Muscle layer of duodenum (tissue), 2 donors: ENCODE measurements at regions not wholly inside any gene's neighbourhood (a gene's known extent, or its start where the extent isn't known, plus 50 kb on each side); places are given as distances from the start of the nearest gene placed in this dataset.

Experiments used
- H3K27ac ChIP-seq: one replicate; pipeline ENCODE4 v1.7.0; 2013; ENCODE audit warnings: mild to moderate bottlenecking, low read length
- H3K27me3 ChIP-seq: one replicate; pipeline ENCODE4 v1.7.0; 2013; ENCODE audit warnings: low read depth, mild to moderate bottlenecking, control low read depth, low read length
- H3K36me3 ChIP-seq, 2 donors: one replicate each; pipeline ENCODE4 v1.7.0; 2013; ENCODE audit warnings: low read length in 2 of 2, control low read depth in 1 of 2, mild to moderate bottlenecking in 1 of 2; ENCODE audit not compliant: insufficient read depth in 2 of 2, control insufficient read depth in 1 of 2
- H3K4me1 ChIP-seq, 2 donors: one replicate each; pipeline ENCODE4 v1.7.0; 2013; ENCODE audit warnings: low read length in 2 of 2, mild to moderate bottlenecking in 2 of 2, control low read depth in 1 of 2, moderate library complexity in 1 of 2; ENCODE audit not compliant: insufficient read depth in 2 of 2, control insufficient read depth in 1 of 2
- H3K4me3 ChIP-seq, 2 donors: one replicate each; pipeline ENCODE4 v1.7.0; 2013; ENCODE audit warnings: low read length in 2 of 2, low read depth in 1 of 2, mild to moderate bottlenecking in 1 of 2
- H3K9me3 ChIP-seq, 2 donors: one replicate each; pipeline ENCODE4 v1.7.0; 2013; ENCODE audit warnings: low read length in 2 of 2, control low read depth in 1 of 2, mild to moderate bottlenecking in 1 of 2; ENCODE audit not compliant: control insufficient read depth in 1 of 2
- donor health status: healthy.

DNA sequence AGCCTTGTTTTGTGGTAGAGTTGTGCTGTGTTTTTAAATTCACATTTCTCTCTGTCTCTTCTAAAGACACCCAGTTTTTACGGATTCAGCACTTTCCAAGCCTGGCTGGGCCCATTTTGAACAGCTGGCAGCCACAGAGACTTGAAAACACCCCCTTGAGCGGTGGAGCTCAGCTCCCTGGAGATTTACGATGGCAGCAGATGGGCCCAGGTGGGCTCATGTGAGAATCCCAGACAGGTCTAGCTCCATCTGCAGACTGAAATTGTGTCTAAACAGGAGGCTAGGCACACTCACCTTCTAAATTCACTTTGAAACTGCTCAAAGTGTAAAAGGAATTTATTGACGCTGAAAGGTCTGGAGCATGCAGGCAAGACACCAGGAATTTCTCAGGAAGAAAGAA, 232.0 kb upstream of the HES1 start:
- H3K4me3 ChIP-seq = no peak overlapping the region
- no peak overlapping the region for H3K27ac ChIP-seq
- H3K9me3 ChIP-seq = peaks cover 0 to 3% of the 10 kb centered on the region in 2 donors
- no peaks in the 10 kb centered on the region for H3K36me3 ChIP-seq
- H3K4me1 ChIP-seq = no peaks in the 10 kb centered on the region
- H3K27me3 ChIP-seq = no peaks in the 10 kb centered on the region

DNA sequence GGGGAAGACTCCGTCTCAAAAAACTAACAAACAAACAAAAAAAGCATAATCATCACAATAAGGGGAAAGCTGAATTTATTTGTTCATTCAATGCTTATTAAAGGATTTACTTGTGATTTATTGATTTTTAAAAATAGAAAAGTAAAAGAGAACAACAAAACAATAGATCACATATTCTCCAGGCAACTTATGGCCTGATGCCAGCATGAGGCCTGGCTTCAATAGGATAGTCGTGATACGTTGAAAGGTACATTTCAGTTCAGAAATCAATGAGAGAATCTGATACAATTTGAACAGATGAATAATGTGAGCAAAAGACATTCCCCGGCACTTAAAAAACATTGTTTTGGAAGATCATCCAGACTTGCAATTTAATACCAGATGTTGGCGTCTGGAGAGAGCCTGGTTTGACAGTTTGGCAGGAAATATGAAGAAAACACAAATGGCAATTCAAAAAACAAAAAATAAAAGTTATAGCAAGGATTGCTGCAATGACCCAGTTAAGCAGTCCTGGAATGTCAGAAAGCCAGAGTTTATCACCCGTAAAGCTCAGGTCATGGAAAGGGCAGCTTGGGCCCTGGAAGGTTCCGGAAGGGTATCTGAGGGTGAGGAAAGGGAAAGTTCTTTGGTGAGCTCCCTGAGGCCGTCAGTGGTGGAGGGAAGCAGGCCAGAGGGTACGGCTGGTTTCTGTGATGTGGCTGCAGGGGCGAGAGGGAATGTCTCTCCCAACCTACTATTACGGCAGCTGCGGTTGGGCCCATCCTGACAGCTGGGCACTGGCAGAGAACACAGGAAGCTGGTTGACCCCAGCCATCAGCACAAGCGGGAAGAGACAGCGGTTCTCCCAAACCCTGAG, 230.2 kb upstream of the HES1 start:
- H3K36me3 ChIP-seq = no peaks in the 10 kb centered on the region
- peaks cover 0 to 3% of the 10 kb centered on the region in 2 donors for H3K9me3 ChIP-seq
- no peak overlapping the region for H3K4me3 ChIP-seq
- H3K27ac ChIP-seq = no peak overlapping the region
- H3K4me1 ChIP-seq = no peaks in the 10 kb centered on the region
- H3K27me3 ChIP-seq = no peaks in the 10 kb centered on the region

DNA sequence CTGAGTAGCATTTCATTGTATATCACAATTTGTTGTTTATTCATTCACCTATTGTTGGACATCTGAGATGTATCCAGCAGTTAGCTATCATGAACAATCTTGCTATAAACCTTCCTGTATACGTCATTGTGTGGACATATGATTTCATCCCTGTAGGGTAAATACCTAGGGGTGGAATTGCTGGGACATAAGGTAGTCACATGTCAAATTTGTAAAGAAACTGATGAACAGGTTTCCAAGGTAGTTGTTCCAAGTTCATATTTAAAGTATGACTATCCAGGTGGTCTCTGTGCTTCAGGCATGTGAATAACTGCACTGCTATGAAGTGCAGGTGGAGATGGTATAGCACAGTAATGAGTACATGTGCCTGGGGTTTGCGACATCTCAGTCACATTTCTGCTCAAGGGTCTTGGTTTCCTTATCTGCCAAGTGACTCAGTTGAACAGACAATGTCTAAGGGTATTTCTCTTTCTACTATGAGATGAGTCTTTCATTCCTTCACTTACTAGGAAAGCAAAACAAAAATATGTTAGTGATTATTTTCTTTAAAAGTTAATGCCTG, 229.0 kb upstream of the HES1 start:
- Histone ChIP-seq H3K36me3 (no peaks in the 10 kb centered on the region), H3K4me3 (no peak overlapping the region), H3K27me3 (no peaks in the 10 kb centered on the region), H3K9me3 (peaks cover 0 to 3% of the 10 kb centered on the region in 2 donors), H3K4me1 (no peaks in the 10 kb centered on the region), H3K27ac (no peak overlapping the region)

DNA sequence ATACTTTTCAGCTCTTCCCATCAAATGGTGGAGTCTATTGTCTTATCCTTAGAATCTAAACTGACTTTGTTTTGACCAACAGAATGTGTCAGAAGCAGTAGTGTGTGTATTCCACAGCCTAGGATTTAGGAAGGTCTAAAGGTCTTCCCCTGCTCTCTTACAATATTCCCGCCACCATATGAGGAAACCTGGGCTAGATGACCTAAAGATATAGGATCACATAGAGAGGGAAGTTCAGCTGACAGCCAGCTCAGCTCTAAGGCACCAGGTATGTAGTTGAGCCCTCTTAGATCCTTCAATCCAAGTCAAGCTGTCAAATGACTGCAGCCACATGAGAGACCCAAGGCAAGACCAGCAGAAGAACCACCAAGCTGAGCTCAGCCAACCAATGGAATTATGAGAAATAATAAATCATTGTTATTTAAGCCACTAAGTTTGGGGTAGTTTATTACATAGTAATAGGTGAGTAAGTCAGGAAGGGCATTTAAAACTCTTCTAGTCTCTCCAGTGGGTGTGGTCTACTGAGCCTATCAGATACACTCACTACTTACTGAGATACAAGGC, 227.7 kb upstream of the HES1 start:
- Histone ChIP-seq H3K4me1 (no peaks in the 10 kb centered on the region), H3K36me3 (no peaks in the 10 kb centered on the region), H3K9me3 (peaks cover 0 to 3% of the 10 kb centered on the region in 2 donors), H3K27ac (no peak overlapping the region), H3K27me3 (no peaks in the 10 kb centered on the region), H3K4me3 (no peak overlapping the region)

DNA sequence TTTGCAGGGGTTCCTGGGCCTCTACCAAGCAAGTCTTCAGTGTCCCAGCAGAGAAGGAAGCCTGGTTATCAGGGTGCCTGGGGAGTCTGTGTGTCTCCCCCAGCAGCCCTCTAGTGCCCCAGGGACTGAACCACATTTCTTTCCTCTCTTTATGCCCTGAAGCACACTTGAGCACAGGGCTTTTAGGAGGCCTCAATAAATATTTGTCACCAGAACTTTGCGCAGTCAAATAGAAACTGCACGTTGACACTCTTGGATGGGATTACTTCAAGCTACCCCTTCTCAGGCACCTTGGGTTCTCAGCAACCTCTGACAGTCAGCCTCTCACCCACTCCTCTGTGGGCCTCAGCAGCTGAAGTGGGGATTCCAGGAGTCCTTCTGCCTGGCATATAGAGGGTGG, 226.6 kb upstream of the HES1 start:
- no peaks in the 10 kb centered on the region for H3K4me1 ChIP-seq
- no peak overlapping the region for H3K27ac ChIP-seq
- H3K27me3 ChIP-seq = no peaks in the 10 kb centered on the region
- H3K9me3 ChIP-seq = peaks cover 0 to 3% of the 10 kb centered on the region in 2 donors
- H3K36me3 ChIP-seq = no peaks in the 10 kb centered on the region
- H3K4me3 ChIP-seq = no peak overlapping the region

DNA sequence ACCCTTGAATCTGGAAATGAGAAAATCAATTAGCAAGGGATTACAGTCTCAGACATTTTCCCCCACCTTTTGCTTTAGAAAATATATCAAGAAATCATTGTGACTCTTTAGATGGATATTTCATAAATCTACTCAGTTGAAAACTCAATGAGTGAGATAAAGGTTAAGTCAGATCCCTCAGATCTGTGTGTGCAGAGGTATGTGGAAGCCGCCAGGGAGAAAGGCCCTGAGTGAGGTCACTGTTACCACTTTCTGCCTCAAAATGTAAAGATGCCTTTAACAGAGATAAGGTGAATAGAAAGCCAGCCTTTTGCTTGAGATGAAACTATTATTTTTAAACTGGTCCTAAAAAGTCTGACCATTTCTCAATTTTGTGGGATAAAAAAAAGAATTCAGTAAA, 225.6 kb upstream of the HES1 start:
- no peaks in the 10 kb centered on the region for H3K27me3 ChIP-seq
- H3K36me3 ChIP-seq = no peaks in the 10 kb centered on the region
- H3K9me3 ChIP-seq = peaks cover 0 to 3% of the 10 kb centered on the region in 2 donors
- no peaks in the 10 kb centered on the region for H3K4me1 ChIP-seq
- no peak overlapping the region for H3K27ac ChIP-seq
- no peak overlapping the region for H3K4me3 ChIP-seq

DNA sequence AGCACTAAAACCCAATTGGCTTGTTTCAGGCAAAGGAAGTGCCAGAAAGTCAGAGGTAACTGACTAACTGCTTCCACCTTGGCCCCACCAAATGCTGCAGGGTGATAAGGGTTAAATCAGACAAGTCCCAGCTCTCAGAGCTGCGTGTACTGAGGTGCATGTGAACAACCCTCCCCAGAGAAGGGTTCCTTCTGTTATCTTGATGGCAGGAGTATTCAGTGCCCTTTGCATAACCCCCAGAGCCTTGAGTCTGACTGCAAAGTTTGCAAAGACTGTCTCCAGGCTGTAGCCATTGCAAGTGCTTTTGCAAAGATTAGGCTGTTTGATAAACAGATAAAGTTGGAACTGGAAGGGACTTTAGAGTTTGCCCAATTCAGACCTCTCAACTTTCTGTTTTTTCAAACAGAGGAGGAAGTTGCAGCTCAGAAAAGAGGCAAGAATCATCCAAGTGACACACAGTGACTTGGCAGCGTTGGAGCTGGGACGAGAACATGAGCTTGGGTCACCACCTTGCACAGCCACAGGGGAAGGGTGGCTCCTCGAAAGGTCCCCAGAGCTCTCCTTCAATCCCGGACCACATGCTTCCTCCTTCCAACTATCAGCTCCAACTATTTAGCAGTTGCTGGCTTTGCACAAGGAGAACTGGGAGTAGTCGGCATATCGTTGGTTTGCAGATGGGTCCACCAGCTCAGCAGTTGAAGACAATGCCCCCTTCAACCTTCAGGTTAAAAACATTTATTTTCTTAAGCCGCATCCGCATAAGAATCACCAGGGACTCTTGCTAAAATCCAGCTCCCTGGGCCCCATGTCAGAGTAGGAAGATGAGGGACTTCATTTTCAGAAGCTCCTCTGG, 224.8 kb upstream of the HES1 start:
- no peak overlapping the region for H3K4me3 ChIP-seq
- H3K36me3 ChIP-seq = no peaks in the 10 kb centered on the region
- no peaks in the 10 kb centered on the region for H3K27me3 ChIP-seq
- no peak overlapping the region for H3K27ac ChIP-seq
- H3K9me3 ChIP-seq = peaks cover 0 to 3% of the 10 kb centered on the region in 2 donors
- no peaks in the 10 kb centered on the region for H3K4me1 ChIP-seq

DNA sequence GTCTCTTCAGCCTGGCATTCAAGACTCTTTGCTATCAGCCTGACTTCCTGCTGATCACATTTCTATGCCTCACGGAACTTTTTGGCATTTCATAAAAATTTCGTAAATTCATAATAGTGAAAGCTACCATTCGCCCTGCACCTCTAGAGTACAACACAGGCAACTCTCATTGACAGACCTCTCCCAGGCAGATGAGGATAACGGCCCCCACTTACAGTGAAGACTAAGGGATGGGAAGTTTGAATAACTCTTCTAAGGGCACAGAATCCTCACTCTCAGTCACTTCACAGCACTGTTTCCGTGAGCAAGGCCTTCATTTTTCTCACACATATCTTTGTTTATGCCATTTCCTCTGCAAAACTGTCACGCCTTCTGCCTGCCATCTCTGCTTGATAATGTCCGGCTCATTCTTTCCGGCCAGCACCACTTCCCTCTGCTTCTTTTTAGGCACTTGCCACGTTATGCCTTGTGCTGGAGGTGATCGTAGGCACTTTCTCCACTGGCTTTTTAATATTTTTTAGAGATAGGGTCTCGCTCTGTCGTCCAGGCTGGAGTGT, 224.1 kb upstream of the HES1 start:
- no peaks in the 10 kb centered on the region for H3K36me3 ChIP-seq
- no peak overlapping the region for H3K4me3 ChIP-seq
- H3K27ac ChIP-seq = no peak overlapping the region
- no peaks in the 10 kb centered on the region for H3K27me3 ChIP-seq
- no peaks in the 10 kb centered on the region for H3K4me1 ChIP-seq
- H3K9me3 ChIP-seq = peaks cover 0 to 3% of the 10 kb centered on the region in 2 donors

DNA sequence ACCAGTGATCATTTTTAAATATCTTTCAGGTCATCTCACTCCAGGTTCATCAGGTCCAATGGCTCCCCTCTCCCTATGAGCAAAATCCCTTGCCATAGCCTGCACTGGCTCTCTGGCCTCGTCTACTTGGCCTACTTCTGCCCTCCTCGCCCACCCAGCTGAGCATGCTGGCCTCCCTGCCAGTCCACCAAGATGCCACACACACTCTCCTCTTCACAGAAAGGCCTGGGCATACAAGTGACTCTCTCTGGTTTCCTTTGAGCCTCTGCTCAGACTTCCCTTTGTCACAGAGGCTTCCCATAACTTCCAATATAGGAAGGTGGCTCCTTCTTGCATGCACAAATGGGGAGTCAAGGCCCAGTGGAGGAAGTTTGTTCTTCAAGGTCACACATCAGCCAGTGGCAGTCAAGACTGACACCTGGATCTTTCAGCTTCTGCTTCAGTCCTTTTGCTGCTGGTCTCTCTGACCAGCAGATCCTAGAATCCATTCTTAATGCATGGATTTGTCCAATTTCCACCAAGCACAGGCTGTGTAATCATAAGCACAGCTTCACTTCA, 223.2 kb upstream of the HES1 start:
- Histone ChIP-seq H3K27ac (no peak overlapping the region), H3K4me1 (no peaks in the 10 kb centered on the region), H3K27me3 (no peaks in the 10 kb centered on the region), H3K9me3 (no peaks in the 10 kb centered on the region), H3K4me3 (no peak overlapping the region), H3K36me3 (no peaks in the 10 kb centered on the region)

DNA sequence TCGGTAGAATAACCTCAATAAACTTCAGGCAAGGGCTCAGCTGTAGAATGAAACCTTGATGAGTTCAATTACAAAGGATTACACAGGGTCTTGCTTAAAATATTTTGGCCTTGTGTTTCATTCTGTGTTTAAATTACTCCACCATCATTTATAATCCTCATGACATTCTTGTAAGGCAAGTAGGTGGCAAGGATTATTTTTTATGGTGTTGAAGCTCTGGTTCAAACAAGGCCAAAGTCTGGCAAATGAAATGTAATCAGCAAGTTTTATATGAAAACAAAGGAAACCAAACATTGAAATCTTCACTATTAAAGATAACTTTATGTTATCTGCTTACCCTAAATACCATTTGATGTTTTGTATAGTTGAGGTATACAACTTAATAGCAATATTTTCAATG, 221.3 kb upstream of the HES1 start:
- Histone ChIP-seq H3K27ac (no peak overlapping the region), H3K4me3 (no peak overlapping the region), H3K9me3 (no peaks in the 10 kb centered on the region), H3K4me1 (no peaks in the 10 kb centered on the region), H3K36me3 (no peaks in the 10 kb centered on the region), H3K27me3 (no peaks in the 10 kb centered on the region)
